Liver (tissue), 6 donors: ENCODE measurements at regions not wholly inside any gene's neighbourhood (a gene's known extent, or its start where the extent isn't known, plus 50 kb on each side); places are given as distances from the start of the nearest gene placed in this dataset.
"Not testable (repeated sequence)": the region's sequence is repeated elsewhere in the genome, so short reads cannot be mapped to it uniquely, and the experiment has no call there.

Source experiments
- DNase-seq: peaks from one replicate; pipeline ENCODE4 v3.0.0-alpha.2; 2017; ENCODE audit warnings: low spot score
- H3K27ac ChIP-seq, 2 donors: one replicate each; pipeline ENCODE4 v1.7.0; 2013; ENCODE audit warnings: inconsistent platforms in 2 of 2, low read length in 2 of 2, control low read depth in 1 of 2, low read depth in 1 of 2, mild to moderate bottlenecking in 1 of 2
- H3K27me3 ChIP-seq, 4 donors: one replicate each; pipeline versions ENCODE4 v1.6.1 to v1.7.0; 2013; ENCODE audit warnings: low read length in 3 of 4, inconsistent platforms in 1 of 4, mild to moderate bottlenecking in 1 of 4, moderate library complexity in 1 of 4; ENCODE audit not compliant: control insufficient read depth in 4 of 4, insufficient read depth in 4 of 4
- H3K36me3 ChIP-seq, 4 donors: one replicate each; pipeline versions ENCODE4 v1.6.1 to v1.7.0; 2013; ENCODE audit warnings: low read length in 3 of 4, mild to moderate bottlenecking in 3 of 4, low read depth in 1 of 4, moderate library complexity in 1 of 4; ENCODE audit not compliant: control insufficient read depth in 4 of 4, insufficient read depth in 3 of 4
- H3K4me1 ChIP-seq, 4 donors: one replicate each; pipeline versions ENCODE4 v1.6.1 to v1.7.0; 2013; ENCODE audit warnings: low read length in 3 of 4, mild to moderate bottlenecking in 3 of 4, moderate library complexity in 1 of 4; ENCODE audit not compliant: control insufficient read depth in 4 of 4, insufficient read depth in 4 of 4
- H3K4me3 ChIP-seq, 3 donors: one replicate each; pipeline versions ENCODE4 v1.6.1 to v1.7.0; 2013; ENCODE audit warnings: low read length in 3 of 3, control low read depth in 1 of 3, low read depth in 1 of 3, mild to moderate bottlenecking in 1 of 3
- H3K9ac ChIP-seq, 2 donors: one replicate each; pipeline ENCODE4 v1.7.0; 2013; ENCODE audit warnings: low read length in 2 of 2, mild to moderate bottlenecking in 2 of 2, moderate library complexity in 2 of 2, control low read depth in 1 of 2, low read depth in 1 of 2
- H3K9me3 ChIP-seq, 4 donors: one replicate each; pipeline versions ENCODE4 v1.6.1 to v1.7.0; 2013; ENCODE audit warnings: low read length in 3 of 4; ENCODE audit not compliant: control insufficient read depth in 4 of 4
- WGBS: extraction: QIAGEN DNeasy Blood & Tissue Kit; methylation state at CpG from one replicate; pipeline ENCODE4 v1.1.7; 2013; 5-methylcytosine and 5-hydroxymethylcytosine counted together
- donor health status: healthy.
- donor health status: healthy.
- donor health status: healthy.

- H3K36me3 ChIP-seq, H3K9me3 ChIP-seq, H3K4me3 ChIP-seq, H3K4me1 ChIP-seq, H3K9ac ChIP-seq, H3K27ac ChIP-seq, DNase-seq, H3K27me3 ChIP-seq: not testable (repeated sequence)
- WGBS, result no CpG with 5 or more reads among the region's 9 CpGs
Observed at GRCh38 chr15:22186846-22187532, 106.7 kb downstream of the OR4M2 start.

- not testable (repeated sequence) for H3K4me1 ChIP-seq, H3K9ac ChIP-seq, H3K4me3 ChIP-seq, H3K27ac ChIP-seq, H3K27me3 ChIP-seq, DNase-seq, H3K9me3 ChIP-seq, H3K36me3 ChIP-seq
- 83% methylated on average over 1 of the region's 3 CpGs for WGBS
Observed at GRCh38 chr15:22191818-22192217, 111.5 kb downstream of the OR4M2 start.

- 30% methylated on average over 2 of the region's 7 CpGs for whole genome bisulfite sequencing
- not testable (repeated sequence) for DNase-seq, H3K4me3 ChIP-seq, H3K9ac ChIP-seq, H3K9me3 ChIP-seq, H3K4me1 ChIP-seq, H3K27me3 ChIP-seq, H3K27ac ChIP-seq, H3K36me3 ChIP-seq
Observed at GRCh38 chr15:22194739-22195617, 114.7 kb downstream of the OR4M2 start.

GRCh38 chr15:22196423-22196822, 116.1 kb downstream of the OR4M2 start:
- DNase-seq, H3K4me1 ChIP-seq, H3K27me3 ChIP-seq, H3K36me3 ChIP-seq, H3K4me3 ChIP-seq, H3K27ac ChIP-seq, H3K9ac ChIP-seq, H3K9me3 ChIP-seq: not testable (repeated sequence)
- WGBS, result no CpG with 5 or more reads among the region's 2 CpGs

- H3K4me3 ChIP-seq, DNase-seq: not testable (repeated sequence)
Observed at GRCh38 chr15:22200417-22200816, 120.1 kb downstream of the OR4M2 start.

GRCh38 chr15:22201993-22202659, 121.8 kb downstream of the OR4M2 start:
- H3K9me3 ChIP-seq, H3K4me3 ChIP-seq, H3K27me3 ChIP-seq, H3K4me1 ChIP-seq, H3K36me3 ChIP-seq, DNase-seq, H3K27ac ChIP-seq, H3K9ac ChIP-seq: not testable (repeated sequence)
- 80% methylated on average over 1 of the region's 3 CpGs for WGBS

More at GRCh38 chr15:22200417-22200816, 120.1 kb downstream of the OR4M2 start:
- not testable (repeated sequence) for H3K4me1 ChIP-seq, H3K9me3 ChIP-seq, H3K36me3 ChIP-seq, H3K27me3 ChIP-seq, H3K27ac ChIP-seq, H3K9ac ChIP-seq
- WGBS, result 63% methylated on average over 2 of the region's 3 CpGs

GRCh38 chr15:22203208-22203607, 122.9 kb downstream of the OR4M2 start:
- WGBS, result no CpG with 5 or more reads among the region's 5 CpGs
- not testable (repeated sequence) for H3K9me3 ChIP-seq, H3K4me3 ChIP-seq, H3K9ac ChIP-seq, H3K27ac ChIP-seq, H3K36me3 ChIP-seq, H3K27me3 ChIP-seq, DNase-seq, H3K4me1 ChIP-seq

GRCh38 chr15:22209086-22209485, 128.8 kb downstream of the OR4M2 start:
- not testable (repeated sequence) for H3K27ac ChIP-seq, H3K9me3 ChIP-seq, H3K4me1 ChIP-seq, H3K36me3 ChIP-seq, H3K27me3 ChIP-seq, H3K9ac ChIP-seq, DNase-seq, H3K4me3 ChIP-seq
- no CpG with 5 or more reads among the region's 3 CpGs for WGBS
